Mesenchymal stem cell (in vitro differentiated cells and primary cell): ENCODE measurements at regions not wholly inside any gene's neighbourhood (a gene's known extent, or its start where the extent isn't known, plus 50 kb on each side); places are given as distances from the start of the nearest gene placed in this dataset.
A peak's percentile ranks its signal among the peaks of the same experiment; 100 is the strongest.

Source experiments
- DNase-seq: peaks from one replicate; pipeline ENCODE4 v3.0.0-alpha.2; 2013
- H2AFZ ChIP-seq: one replicate; pipeline ENCODE4 v1.6.1; 2013; ENCODE audit warnings: low read depth, mild to moderate bottlenecking, control low read depth, inconsistent platforms, low read length, moderate library complexity
- H2AK5ac ChIP-seq: 2 replicates; pipeline ENCODE4 v1.6.1; 2013; ENCODE audit warnings: low read length, moderate library complexity, mild to moderate bottlenecking, inconsistent platforms; ENCODE audit not compliant: severe bottlenecking
- H2BK120ac ChIP-seq: one replicate; pipeline ENCODE4 v1.6.1; 2013; ENCODE audit warnings: low read depth, mild to moderate bottlenecking, inconsistent platforms, low read length, moderate library complexity
- H2BK12ac ChIP-seq, 2 experiments: one replicate each; pipeline ENCODE4 v1.6.1; 2013; ENCODE audit warnings: inconsistent platforms in 2 of 2, low read length in 2 of 2, mild to moderate bottlenecking in 2 of 2, moderate library complexity in 2 of 2, control low read depth in 1 of 2
- H2BK15ac ChIP-seq: one replicate; pipeline ENCODE4 v1.6.1; 2013; ENCODE audit warnings: mild to moderate bottlenecking, low read depth, inconsistent platforms; ENCODE audit not compliant: poor library complexity, severe bottlenecking
- H2BK5ac ChIP-seq: 2 replicates; pipeline ENCODE4 v1.6.1; 2013; ENCODE audit warnings: low read depth, mild to moderate bottlenecking, low read length, control low read depth, inconsistent platforms; ENCODE audit not compliant: poor library complexity, severe bottlenecking
- H3K14ac ChIP-seq, 2 experiments: one replicate each; pipeline ENCODE4 v1.6.1; 2013; ENCODE audit warnings: inconsistent platforms in 2 of 2, low read length in 2 of 2, control low read depth in 1 of 2, mild to moderate bottlenecking in 1 of 2, moderate library complexity in 1 of 2
- H3K18ac ChIP-seq, 2 experiments: one replicate each; pipeline ENCODE4 v1.6.1; 2013; ENCODE audit warnings: inconsistent platforms in 2 of 2, low read length in 2 of 2, control low read depth in 1 of 2, low read depth in 1 of 2, mild to moderate bottlenecking in 1 of 2
- H3K23ac ChIP-seq, 2 experiments: one replicate each; pipeline ENCODE4 v1.6.1; 2013; ENCODE audit warnings: inconsistent platforms in 2 of 2, low read length in 2 of 2, mild to moderate bottlenecking in 2 of 2, moderate library complexity in 2 of 2, control low read depth in 1 of 2
- H3K27ac ChIP-seq: 2 replicates; pipeline ENCODE4 v1.5.1; 2013; ENCODE audit warnings: mild to moderate bottlenecking, moderate library complexity, low read length, control low read depth, inconsistent platforms; ENCODE audit not compliant: poor library complexity, severe bottlenecking
- H3K27me3 ChIP-seq, 2 experiments: 2 replicates each; pipeline versions ENCODE4 v1.6.1 to v1.7.0; 2013; ENCODE audit warnings: low read length in 2 of 2, mild to moderate bottlenecking in 2 of 2, moderate library complexity in 2 of 2, control low read depth in 1 of 2, inconsistent platforms in 1 of 2; ENCODE audit not compliant: control insufficient read depth in 1 of 2, insufficient read depth in 1 of 2
- H3K36me3 ChIP-seq, 2 experiments: 2 replicates each; pipeline versions ENCODE4 v1.6.1 to v1.7.0; 2013; ENCODE audit warnings: low read length in 2 of 2, control low read depth in 1 of 2, inconsistent platforms in 1 of 2, low read depth in 1 of 2, mild to moderate bottlenecking in 1 of 2; ENCODE audit not compliant: insufficient read depth in 2 of 2, control insufficient read depth in 1 of 2
- H3K4ac ChIP-seq, 2 experiments: one replicate each; pipeline ENCODE4 v1.6.1; 2013; ENCODE audit warnings: inconsistent platforms in 2 of 2, low read length in 2 of 2, mild to moderate bottlenecking in 2 of 2, moderate library complexity in 2 of 2, control low read depth in 1 of 2, low read depth in 1 of 2
- H3K4me1 ChIP-seq: 2 replicates; pipeline ENCODE4 v1.6.1; 2013; ENCODE audit warnings: low read depth, low read length, control low read depth; ENCODE audit not compliant: control insufficient read depth, insufficient read depth
- H3K4me2 ChIP-seq: 2 replicates; pipeline ENCODE4 v1.6.1; 2013; ENCODE audit warnings: low read length, mild to moderate bottlenecking, inconsistent platforms; ENCODE audit not compliant: poor library complexity, severe bottlenecking
- H3K4me3 ChIP-seq, 2 experiments: 2 replicates each; pipeline versions ENCODE4 v1.5.1 to v1.7.0; 2013; ENCODE audit warnings: low read length in 2 of 2, mild to moderate bottlenecking in 2 of 2, control low read depth in 1 of 2, low read depth in 1 of 2; ENCODE audit not compliant: insufficient read depth in 1 of 2
- H3K79me1 ChIP-seq: replicated peaks from 2 replicates; pipeline ENCODE4 v1.6.1; 2013; ENCODE audit warnings: mild to moderate bottlenecking, control low read depth, low read length, inconsistent platforms; ENCODE audit not compliant: poor library complexity, severe bottlenecking
- H3K9ac ChIP-seq: 2 replicates; pipeline ENCODE4 v1.7.0; 2013; ENCODE audit warnings: mild to moderate bottlenecking, low read length, moderate library complexity
- H3K9me3 ChIP-seq: 2 replicates; pipeline ENCODE4 v1.7.0; 2013; ENCODE audit warnings: mild to moderate bottlenecking, low read length; ENCODE audit not compliant: control insufficient read depth
- H4K8ac ChIP-seq: one replicate; pipeline ENCODE4 v1.6.1; 2013; ENCODE audit warnings: inconsistent platforms, mild to moderate bottlenecking, low read length, moderate library complexity
- H4K91ac ChIP-seq: one replicate; pipeline ENCODE4 v1.6.1; 2013; ENCODE audit warnings: mild to moderate bottlenecking, low read length, inconsistent platforms
- WGBS: methylation state at CpG from one replicate; pipeline ENCODE4 v1.1.7; 2013; ENCODE audit warnings: mixed read lengths; 5-methylcytosine and 5-hydroxymethylcytosine counted together

DNA sequence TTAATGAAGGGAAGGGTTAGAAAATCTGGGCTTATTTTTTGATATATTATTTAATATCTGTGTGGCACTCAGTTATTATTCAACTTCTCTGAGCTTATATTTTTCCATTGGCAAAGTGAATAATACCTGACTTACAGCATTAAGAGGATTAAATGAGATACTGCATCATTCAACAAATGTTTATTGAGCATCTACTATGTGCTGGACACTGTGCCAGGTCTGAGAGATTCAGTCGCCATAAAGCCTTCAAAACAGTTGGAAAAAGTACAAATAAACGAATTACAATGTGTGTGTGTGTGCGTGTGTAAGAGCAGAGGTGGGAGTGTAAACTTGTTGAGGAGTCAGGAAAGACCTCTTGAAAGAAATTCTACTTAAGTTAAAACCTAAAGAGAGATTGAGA is 87.9 kb upstream of the CD53 start:
- H3K14ac ChIP-seq = no peak overlapping the region
- no peaks in the 10 kb centered on the region for H3K79me1 ChIP-seq
- H2BK5ac ChIP-seq = no peak overlapping the region
- no peak overlapping the region for H3K18ac ChIP-seq
- peaks cover 10% of the 10 kb centered on the region for H3K9me3 ChIP-seq
- H2BK12ac ChIP-seq = no peak overlapping the region
- no peak overlapping the region for H2AFZ ChIP-seq
- peaks cover 4% of the 10 kb centered on the region for H3K4me1 ChIP-seq
- no peak overlapping the region for H3K23ac ChIP-seq
- DNase-seq = no peak
- H3K9ac ChIP-seq = no peak overlapping the region
- 66% methylated on average over 3 of the region's 3 CpGs for WGBS
- H3K4me2 ChIP-seq = no peak overlapping the region
- no peak overlapping the region for H2BK15ac ChIP-seq
- H2BK120ac ChIP-seq = no peak overlapping the region
- H3K36me3 ChIP-seq = no peaks in the 10 kb centered on the region
- H3K27ac ChIP-seq = no peak overlapping the region
- no peak overlapping the region for H3K4me3 ChIP-seq
- no peak overlapping the region for H4K8ac ChIP-seq
- H2AK5ac ChIP-seq = no peak overlapping the region
- H4K91ac ChIP-seq = no peak overlapping the region
- H3K27me3 ChIP-seq = peaks cover 8 to 28% of the 10 kb centered on the region in 2 experiments
- H3K4ac ChIP-seq = no peak overlapping the region

DNA sequence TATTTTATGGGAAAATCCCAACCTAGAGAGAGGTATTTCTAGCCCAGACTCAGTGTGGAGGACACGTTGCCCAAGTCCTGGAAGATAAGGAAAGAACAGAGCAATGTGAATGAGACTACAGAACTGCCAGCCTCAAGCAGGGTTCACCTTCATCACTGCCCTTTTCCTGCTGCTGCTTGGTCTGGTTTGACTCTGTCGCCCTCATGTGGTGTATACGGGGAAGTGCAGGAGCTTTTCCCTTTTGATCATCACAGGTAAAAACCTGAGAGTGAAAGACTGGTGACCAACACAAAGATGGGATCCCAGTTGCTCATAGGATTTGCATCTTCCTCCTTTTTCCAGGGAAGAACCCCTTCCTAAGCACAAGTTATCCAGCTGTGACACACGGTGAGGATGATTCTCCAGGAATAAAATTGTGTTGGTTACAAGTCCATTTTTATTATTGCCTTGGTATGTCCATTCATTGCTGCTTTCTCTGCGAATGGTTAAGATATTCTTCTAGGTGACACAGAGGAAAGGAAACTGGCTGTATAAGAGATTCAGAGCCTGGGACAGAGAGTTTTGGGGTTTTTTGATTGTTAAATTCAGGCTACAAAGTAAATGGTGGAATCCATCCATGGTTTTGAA is 89.5 kb upstream of the CD53 start:
- Histone ChIP-seq H3K18ac (no peak overlapping the region), H2BK12ac (no peak overlapping the region), H2AK5ac (no peak overlapping the region), H3K23ac (no peak overlapping the region), H2BK120ac (no peak overlapping the region), H4K8ac (no peak overlapping the region), H3K4me2 (no peak overlapping the region), H3K27ac (no peak overlapping the region), H3K4ac (no peak overlapping the region), H2AFZ (no peak overlapping the region), H2BK5ac (no peak overlapping the region), H3K9ac (no peak overlapping the region), H3K4me3 (no peak overlapping the region), H3K4me1 (peaks cover 4% of the 10 kb centered on the region), H3K36me3 (no peaks in the 10 kb centered on the region), H2BK15ac (no peak overlapping the region), H3K9me3 (peaks cover 2% of the 10 kb centered on the region), H3K27me3 (peaks cover 9 to 43% of the 10 kb centered on the region in 2 experiments), H3K14ac (no peak overlapping the region), H4K91ac (no peak overlapping the region), H3K79me1 (no peaks in the 10 kb centered on the region)
- 0% methylated on average over 5 of the region's 5 CpGs for WGBS
- DNase-seq = peak; percentile 44

DNA sequence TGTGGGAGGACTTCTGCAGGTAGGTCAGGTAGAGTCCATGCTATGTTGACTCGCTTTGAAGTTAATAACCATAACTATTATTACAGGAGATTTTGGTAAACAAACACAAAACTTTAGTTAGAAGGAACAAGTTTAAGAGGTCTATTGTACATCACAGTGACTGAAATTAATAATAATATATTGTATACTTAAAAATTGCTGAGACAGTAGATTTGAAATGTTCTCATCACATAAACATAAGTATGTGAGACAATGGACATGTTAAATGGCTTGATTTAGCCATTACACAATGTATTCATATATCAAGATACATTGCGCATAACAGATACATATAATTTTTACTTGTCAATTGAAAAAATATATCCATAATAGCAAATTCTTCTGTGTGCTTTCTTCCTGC is 91.4 kb upstream of the CD53 start:
- H3K14ac ChIP-seq = no peak overlapping the region
- no peak overlapping the region for H2AK5ac ChIP-seq
- peaks cover 9 to 50% of the 10 kb centered on the region in 2 experiments for H3K27me3 ChIP-seq
- no peak overlapping the region for H2BK12ac ChIP-seq
- H4K8ac ChIP-seq = no peak overlapping the region
- no peak for DNase-seq
- WGBS = no CpG with 5 or more reads among the region's 2 CpGs
- H3K9me3 ChIP-seq = no peaks in the 10 kb centered on the region
- no peak overlapping the region for H3K4me3 ChIP-seq
- H3K4ac ChIP-seq = no peak overlapping the region
- H3K18ac ChIP-seq = no peak overlapping the region
- H3K27ac ChIP-seq = no peak overlapping the region
- H3K79me1 ChIP-seq = no peaks in the 10 kb centered on the region
- peaks cover 4% of the 10 kb centered on the region for H3K4me1 ChIP-seq
- no peak overlapping the region for H3K4me2 ChIP-seq
- H2AFZ ChIP-seq = no peak overlapping the region
- no peak overlapping the region for H4K91ac ChIP-seq
- no peak overlapping the region for H3K9ac ChIP-seq
- no peak overlapping the region for H3K23ac ChIP-seq
- no peaks in the 10 kb centered on the region for H3K36me3 ChIP-seq
- no peak overlapping the region for H2BK15ac ChIP-seq
- no peak overlapping the region for H2BK120ac ChIP-seq
- H2BK5ac ChIP-seq = no peak overlapping the region

DNA sequence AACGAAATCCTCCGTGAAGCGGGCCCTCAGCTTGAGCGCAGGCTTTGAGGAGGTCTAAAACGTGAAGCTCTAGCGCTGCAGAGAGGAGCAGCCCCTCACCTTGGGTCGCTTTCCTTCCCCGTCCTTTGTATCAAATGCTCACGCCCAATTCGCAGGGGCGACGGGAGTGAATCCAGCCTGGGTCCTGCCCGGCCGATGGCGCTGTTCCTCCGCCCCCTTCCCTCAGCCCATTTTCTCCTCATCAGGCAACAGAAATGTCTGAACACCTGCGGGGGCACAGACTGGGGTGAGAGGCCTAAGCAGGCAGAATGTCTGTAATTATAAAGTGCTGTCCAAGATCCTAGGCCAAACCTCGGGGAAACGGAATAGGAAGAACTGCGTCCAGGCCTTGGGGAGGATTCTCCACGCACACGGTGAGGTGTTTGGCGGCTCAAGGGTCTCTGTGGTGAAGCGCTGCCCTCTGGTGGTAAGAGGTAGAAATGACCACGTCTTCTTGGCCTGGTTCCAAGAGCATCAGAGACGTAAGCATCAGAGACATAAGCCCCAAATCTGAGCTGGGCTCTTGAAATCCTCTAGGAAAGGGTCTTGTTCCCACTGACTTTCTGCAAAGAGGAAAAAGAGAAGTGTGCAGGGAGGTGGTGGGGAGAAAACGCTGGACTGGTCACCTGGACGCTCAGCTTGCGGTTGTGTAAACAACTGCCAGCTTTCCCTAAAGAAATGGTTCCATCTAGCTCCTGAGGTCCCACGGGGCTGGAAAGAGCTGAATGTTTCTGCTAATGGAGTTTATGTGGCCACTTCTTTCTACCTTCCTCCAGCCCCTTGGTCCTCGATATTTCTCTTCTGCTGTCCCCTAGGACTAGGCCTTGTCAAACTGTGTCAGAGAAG is 92.1 kb upstream of the CD53 start:
- Histone ChIP-seq H3K9me3 (no peaks in the 10 kb centered on the region), H2BK5ac (no peak overlapping the region), H3K23ac (no peak overlapping the region), H3K9ac (no peak overlapping the region), H3K18ac (no peak overlapping the region), H3K4me3 (no peak overlapping the region), H3K14ac (no peak overlapping the region), H2BK15ac (no peak overlapping the region), H2AK5ac (no peak overlapping the region), H3K4ac (no peak overlapping the region), H2BK120ac (no peak overlapping the region), H3K4me1 (peaks cover 4% of the 10 kb centered on the region), H4K91ac (no peak overlapping the region), H2BK12ac (no peak overlapping the region), H3K27me3 (peaks cover 9 to 51% of the 10 kb centered on the region in 2 experiments), H2AFZ (peak overlapping the region; percentile 49), H4K8ac (no peak overlapping the region), H3K36me3 (no peaks in the 10 kb centered on the region), H3K27ac (no peak overlapping the region), H3K79me1 (no peaks in the 10 kb centered on the region), H3K4me2 (peak overlapping the region; percentile 21)
- DNase-seq = peak; percentile 62
- 27% methylated on average over 29 of the region's 31 CpGs for WGBS
